HCT116 (cell line): ENCODE measurements at regions not wholly inside any gene's neighbourhood (a gene's known extent, or its start where the extent isn't known, plus 50 kb on each side); places are given as distances from the start of the nearest gene placed in this dataset.

ENCODE experiments used
- ATAC-seq: fragments of 200-7000 bp; cut with Tn5 transposase; 2 replicates; pipeline ENCODE4 v1.9.1; 2020; ENCODE audit warnings: mild to moderate bottlenecking, moderate library complexity
- BruUV-seq: library from RNA; stranded (reverse); fragments of 400-500 nt; replicated peaks from 2 replicates; lab custom pipeline; 2021; lab: Mats Ljungman, UMichigan
- CTCF ChIA-PET: fragments of 300-600 bp; sonication (Branson Sonifier 250); formaldehyde crosslinking; loops from one replicate; lab custom pipeline; 2021; ENCODE audit warnings: antibody characterized with exemption; lab: Charles Lee
- POLR2A ChIA-PET: fragments of 300-600, 350-600 bp; sonication (Branson Sonifier 250); formaldehyde crosslinking; loops from one replicate; lab custom pipeline; 2021; ENCODE audit warnings: antibody characterized with exemption; lab: Charles Lee
- RAD21 ChIA-PET, 2 experiments: fragments of 300-600 bp; sonication (Branson Sonifier 250); formaldehyde crosslinking; loops; one replicate each; lab custom pipeline; 2023; ENCODE audit warnings: low total read pairs in 2 of 2; ENCODE audit not compliant: uncharacterized antibody in 2 of 2, unreplicated experiment in 2 of 2, low non-redundant PET in 1 of 2; lab: Charles Lee
- DNase-seq: peaks from one replicate; pipeline ENCODE4 v3.0.0-alpha.2; 2010; ENCODE audit warnings: low read depth, low spot score
- H2AFZ ChIP-seq: fragments of 200-600 bp; shearing (Covaris generic), sonication (generic); 2 replicates; pipeline ENCODE4 v1.6.1; 2017; ENCODE audit warnings: low read depth, mixed run types, mixed read lengths, antibody characterized with exemption, low read length; ENCODE audit not compliant: poor library complexity, severe bottlenecking
- H3K27ac ChIP-seq: 2 replicates; pipeline ENCODE4 v1.5.1; 2012; ENCODE audit warnings: low read depth, low read length
- H3K27me3 ChIP-seq: fragments of 200-600 bp; sonication (generic); 2 replicates; pipeline ENCODE4 v1.6.1; 2016; ENCODE audit warnings: mixed run types, low read length, mixed read lengths; ENCODE audit not compliant: insufficient read depth
- H3K36me3 ChIP-seq, 2 experiments: fragments of 200-500 bp in 1 of 2; fragments of 200-600 bp in 1 of 2; sonication (Bioruptor generic) in 1 of 2; sonication (generic) in 1 of 2; 2 replicates each; pipeline versions ENCODE4 v1.5.1 to v1.6.1; 2014 to 2016; ENCODE audit warnings: low read length in 2 of 2, inconsistent platforms in 1 of 2, mixed read lengths in 1 of 2, mixed run types in 1 of 2; ENCODE audit not compliant: insufficient read depth in 2 of 2, control insufficient read depth in 1 of 2
- H3K4me1 ChIP-seq, 2 experiments: fragments of 200-600 bp in 1 of 2; sonication (generic) in 1 of 2; 2 replicates each; pipeline versions ENCODE4 v1.5.1 to v1.6.1; 2012 to 2017; ENCODE audit warnings: low read length in 2 of 2, inconsistent platforms in 1 of 2, mild to moderate bottlenecking in 1 of 2, mixed read lengths in 1 of 2, mixed run types in 1 of 2, moderate library complexity in 1 of 2; ENCODE audit not compliant: insufficient read depth in 2 of 2, control insufficient read depth in 1 of 2
- H3K4me2 ChIP-seq: fragments of 200-600 bp; sonication (generic); 2 replicates; pipeline ENCODE4 v1.6.1; 2017; ENCODE audit warnings: mixed run types, low read length, mixed read lengths
- H3K4me3 ChIP-seq, 2 experiments: fragments of 200-600 bp in 1 of 2; sonication (generic) in 1 of 2; replicated peaks in 1 of 2; 2 replicates each; pipeline ENCODE4 v1.5.1; 2011 to 2016; ENCODE audit warnings: low read length in 2 of 2, control low read depth in 1 of 2, low read depth in 1 of 2, mild to moderate bottlenecking in 1 of 2, mixed read lengths in 1 of 2, mixed run types in 1 of 2
- H3K79me2 ChIP-seq: fragments of 200-600 bp; sonication (generic); 2 replicates; pipeline ENCODE4 v1.6.1; 2017; ENCODE audit warnings: mild to moderate bottlenecking, mixed run types, low read length, moderate library complexity, mixed read lengths; ENCODE audit not compliant: insufficient read depth
- H3K9ac ChIP-seq: fragments of 200-600 bp; sonication (generic); 2 replicates; pipeline ENCODE4 v1.6.1; 2016; ENCODE audit warnings: low read length, mixed read lengths
- H3K9me2 ChIP-seq: fragments of 200-600 bp; sonication (generic), shearing (Covaris generic); 2 replicates; pipeline ENCODE4 v1.6.1; 2017; ENCODE audit warnings: mixed run types, mild to moderate bottlenecking, moderate library complexity; ENCODE audit not compliant: insufficient read depth
- H3K9me3 ChIP-seq, 2 experiments: fragments of 200-500 bp in 1 of 2; fragments of 200-600 bp in 1 of 2; sonication (Bioruptor generic) in 1 of 2; sonication (generic) in 1 of 2; 2 replicates each; pipeline ENCODE4 v1.6.1; 2014 to 2017; ENCODE audit warnings: low read length in 2 of 2, mixed read lengths in 2 of 2, inconsistent platforms in 1 of 2, low read depth in 1 of 2, mild to moderate bottlenecking in 1 of 2, mixed run types in 1 of 2, moderate library complexity in 1 of 2; ENCODE audit not compliant: control insufficient read depth in 1 of 2, insufficient read depth in 1 of 2
- H4K20me1 ChIP-seq: fragments of 200-600 bp; sonication (generic), shearing (Covaris generic); 2 replicates; pipeline ENCODE4 v1.6.1; 2017; ENCODE audit warnings: mixed run types, mild to moderate bottlenecking, moderate library complexity; ENCODE audit not compliant: insufficient read depth
- CBX3 ChIP-seq: IDR thresholded peaks from 2 replicates; pipeline ENCODE4 v1.6.1; 2012; ENCODE audit warnings: low read depth
- ELF1 ChIP-seq: IDR thresholded peaks from 2 replicates; pipeline ENCODE4 v1.6.1; 2012; ENCODE audit warnings: low read depth, borderline replicate concordance
- EZH2phosphoT487 ChIP-seq: fragments of 200-600 bp; IDR thresholded peaks from 2 replicates; pipeline ENCODE4 v1.6.1; 2018; ENCODE audit warnings: antibody characterized with exemption, borderline replicate concordance
- FOSL1 ChIP-seq: IDR thresholded peaks from 2 replicates; pipeline ENCODE4 v1.6.1; 2012; ENCODE audit warnings: low read depth
- POLR2A ChIP-seq: IDR thresholded peaks from 2 replicates; pipeline ENCODE4 v1.7.0; 2011; ENCODE audit warnings: borderline replicate concordance; ENCODE audit not compliant: insufficient read depth, insufficient read length; ENCODE audit errors: extremely low read depth
- RAD21 ChIP-seq: IDR thresholded peaks from 2 replicates; pipeline ENCODE4 v1.6.1; 2012; ENCODE audit warnings: low read depth, mild to moderate bottlenecking
- SIN3A ChIP-seq: IDR thresholded peaks from 2 replicates; pipeline ENCODE4 v1.6.1; 2012; ENCODE audit warnings: low read depth
- SRF ChIP-seq: IDR thresholded peaks from 2 replicates; pipeline ENCODE4 v1.6.1; 2012; ENCODE audit warnings: low read depth
- ZBTB33 ChIP-seq: IDR thresholded peaks from 2 replicates; pipeline ENCODE4 v1.6.1; 2011; ENCODE audit warnings: mild to moderate bottlenecking, low read length, moderate library complexity; ENCODE audit not compliant: insufficient replicate concordance; ENCODE audit errors: extremely low read depth
- ZFX ChIP-seq: fragments of 450-650 bp; IDR thresholded peaks from 2 replicates; pipeline ENCODE4 v1.6.1; 2017
- ZNF274 ChIP-seq: fragments of 200-500 bp; sonication (Bioruptor generic); IDR thresholded peaks from 2 replicates; pipeline ENCODE4 v1.6.1; 2014; ENCODE audit warnings: mild to moderate bottlenecking, low read depth, low read length, inconsistent platforms
- intact Hi-C: fragments of 100-400 bp; cut with micrococcal nuclease; formaldehyde crosslinking; loops from 2 replicates; pipeline ENCODE4 v1.10.0; 2022
- TF ChIP-seq, protein P1 (sequence below): IDR thresholded peaks from 2 replicates; pipeline ENCODE4 v1.6.1; 2012; ENCODE audit warnings: low read depth
- TF ChIP-seq, protein P2 (sequence below): IDR thresholded peaks from 2 replicates; pipeline ENCODE4 v1.6.1; 2012

- no peak overlapping the region for H3K27ac ChIP-seq
- POLR2A ChIA-PET, result no interaction called here
- intact Hi-C loops, result no loop called here
- no peak overlapping the region for H3K4me2 ChIP-seq
- H4K20me1 ChIP-seq, result no peaks in the 10 kb centered on the region
- no peak overlapping the region for H3K9ac ChIP-seq
- H3K4me1 ChIP-seq, result peaks cover 0 to 7% of the 10 kb centered on the region in 2 experiments; a peak in 2 of 4 replicates
- H3K4me3 ChIP-seq, result no peak overlapping the region
- no peak for ATAC-seq
- BruUV-seq, result no TSS peak
- TF ChIP-seq ZBTB33, result no peak
- no peak for TF ChIP-seq ZFX
- no peak for TF ChIP-seq RAD21
- TF ChIP-seq, protein P1, sequence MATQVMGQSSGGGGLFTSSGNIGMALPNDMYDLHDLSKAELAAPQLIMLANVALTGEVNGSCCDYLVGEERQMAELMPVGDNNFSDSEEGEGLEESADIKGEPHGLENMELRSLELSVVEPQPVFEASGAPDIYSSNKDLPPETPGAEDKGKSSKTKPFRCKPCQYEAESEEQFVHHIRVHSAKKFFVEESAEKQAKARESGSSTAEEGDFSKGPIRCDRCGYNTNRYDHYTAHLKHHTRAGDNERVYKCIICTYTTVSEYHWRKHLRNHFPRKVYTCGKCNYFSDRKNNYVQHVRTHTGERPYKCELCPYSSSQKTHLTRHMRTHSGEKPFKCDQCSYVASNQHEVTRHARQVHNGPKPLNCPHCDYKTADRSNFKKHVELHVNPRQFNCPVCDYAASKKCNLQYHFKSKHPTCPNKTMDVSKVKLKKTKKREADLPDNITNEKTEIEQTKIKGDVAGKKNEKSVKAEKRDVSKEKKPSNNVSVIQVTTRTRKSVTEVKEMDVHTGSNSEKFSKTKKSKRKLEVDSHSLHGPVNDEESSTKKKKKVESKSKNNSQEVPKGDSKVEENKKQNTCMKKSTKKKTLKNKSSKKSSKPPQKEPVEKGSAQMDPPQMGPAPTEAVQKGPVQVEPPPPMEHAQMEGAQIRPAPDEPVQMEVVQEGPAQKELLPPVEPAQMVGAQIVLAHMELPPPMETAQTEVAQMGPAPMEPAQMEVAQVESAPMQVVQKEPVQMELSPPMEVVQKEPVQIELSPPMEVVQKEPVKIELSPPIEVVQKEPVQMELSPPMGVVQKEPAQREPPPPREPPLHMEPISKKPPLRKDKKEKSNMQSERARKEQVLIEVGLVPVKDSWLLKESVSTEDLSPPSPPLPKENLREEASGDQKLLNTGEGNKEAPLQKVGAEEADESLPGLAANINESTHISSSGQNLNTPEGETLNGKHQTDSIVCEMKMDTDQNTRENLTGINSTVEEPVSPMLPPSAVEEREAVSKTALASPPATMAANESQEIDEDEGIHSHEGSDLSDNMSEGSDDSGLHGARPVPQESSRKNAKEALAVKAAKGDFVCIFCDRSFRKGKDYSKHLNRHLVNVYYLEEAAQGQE, result no peak
- no peak for TF ChIP-seq ELF1
- no peak for TF ChIP-seq CBX3
- TF ChIP-seq FOSL1, result no peak
- TF ChIP-seq POLR2A, result no peak
- TF ChIP-seq SRF, result no peak
- no peak for TF ChIP-seq ZNF274
- TF ChIP-seq, protein P2, sequence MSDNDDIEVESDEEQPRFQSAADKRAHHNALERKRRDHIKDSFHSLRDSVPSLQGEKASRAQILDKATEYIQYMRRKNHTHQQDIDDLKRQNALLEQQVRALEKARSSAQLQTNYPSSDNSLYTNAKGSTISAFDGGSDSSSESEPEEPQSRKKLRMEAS, result no peak
- TF ChIP-seq EZH2phosphoT487, result no peak
- no peak for TF ChIP-seq SIN3A
- TF ChIP-seq, all 23 proteins: peak for 0
- Histone ChIP-seq H3K9me2 (no peaks in the 10 kb centered on the region), H2AFZ (no peak overlapping the region), H3K9me3 (no peaks in the 10 kb centered on the region), H3K79me2 (no peaks in the 10 kb centered on the region), H3K36me3 (no peaks in the 10 kb centered on the region), H3K27me3 (no peaks in the 10 kb centered on the region)
- RAD21 ChIA-PET, result no interaction called here
- DNase-seq, result no peak
- CTCF ChIA-PET, result no interaction called here
Observed at GRCh38 chr4:153065276-153065675, 129.2 kb downstream of the FHDC1 start.
